Astrocyte of the cerebellum (primary cell): ENCODE measurements at regions not wholly inside any gene's neighbourhood (a gene's known extent, or its start where the extent isn't known, plus 50 kb on each side); places are given as distances from the start of the nearest gene placed in this dataset.

Experiments
- DNase-seq: peaks from one replicate; pipeline ENCODE4 v3.0.0-alpha.2; 2011; ENCODE audit warnings: low read depth
- H3K4me3 ChIP-seq: 2 replicates; pipeline ENCODE4 v1.5.1; 2011; ENCODE audit warnings: mild to moderate bottlenecking, low read depth, low read length, moderate library complexity
- CTCF ChIP-seq: IDR thresholded peaks from 2 replicates; pipeline ENCODE4 v1.5.1; 2012; ENCODE audit warnings: low read length, low read depth, moderate library complexity, mild to moderate bottlenecking; ENCODE audit errors: missing control alignments
- in situ Hi-C: cut with HindIII; loops from 2 replicates; pipeline ENCODE4 v1.10.0; 2017; ENCODE audit warnings: low sequenced_read_pairs

GRCh38 chr14:85235868-85236267 is 294.1 kb upstream of the FLRT2 start:
- no peak overlapping the region for H3K4me3 ChIP-seq
- no peak for DNase-seq
- in situ Hi-C loops, result no loop called here
- no peak for TF ChIP-seq CTCF

GRCh38 chr14:85236296-85236695 is 293.6 kb upstream of the FLRT2 start:
- in situ Hi-C loops, result no loop called here
- no peak for TF ChIP-seq CTCF
- no peak overlapping the region for H3K4me3 ChIP-seq
- no peak for DNase-seq

GRCh38 chr14:85239791-85240190 is 290.2 kb upstream of the FLRT2 start:
- in situ Hi-C loops, result no loop called here
- no peak for TF ChIP-seq CTCF
- DNase-seq, result no peak
- H3K4me3 ChIP-seq, result no peak overlapping the region

- H3K4me3 ChIP-seq, result no peak overlapping the region
- no peak for TF ChIP-seq CTCF
- peak; percentile 44 for DNase-seq
- in situ Hi-C loops, result no loop called here
Measured at GRCh38 chr14:85241022-85241855, 288.7 kb upstream of the FLRT2 start.

- no peak for DNase-seq
- no peak overlapping the region for H3K4me3 ChIP-seq
- in situ Hi-C loops, result no loop called here
- no peak for TF ChIP-seq CTCF
Measured at GRCh38 chr14:85242666-85243065, 287.3 kb upstream of the FLRT2 start.

GRCh38 chr14:85243321-85243720 is 286.6 kb upstream of the FLRT2 start:
- DNase-seq, result no peak
- TF ChIP-seq CTCF, result no peak
- in situ Hi-C loops, result no loop called here
- H3K4me3 ChIP-seq, result no peak overlapping the region

GRCh38 chr14:85247071-85247470 is 282.9 kb upstream of the FLRT2 start:
- no peak for DNase-seq
- no peak overlapping the region for H3K4me3 ChIP-seq
- in situ Hi-C loops, result no loop called here
- no peak for TF ChIP-seq CTCF
